ENCODE measurements at regions not wholly inside any gene's neighbourhood (a gene's known extent, or its start where the extent isn't known, plus 50 kb on each side); places are given as distances from the start of the nearest gene placed in this dataset.

- H3K27ac ChIP-seq: no peak overlapping the region
- intact Hi-C loops (cut with DNase I; ENCODE audit: low total_unique reads): no loop called here
- no peak for TF ChIP-seq POLR2A (IDR thresholded peaks at IDR 0.05)
- TF ChIP-seq, protein P1, sequence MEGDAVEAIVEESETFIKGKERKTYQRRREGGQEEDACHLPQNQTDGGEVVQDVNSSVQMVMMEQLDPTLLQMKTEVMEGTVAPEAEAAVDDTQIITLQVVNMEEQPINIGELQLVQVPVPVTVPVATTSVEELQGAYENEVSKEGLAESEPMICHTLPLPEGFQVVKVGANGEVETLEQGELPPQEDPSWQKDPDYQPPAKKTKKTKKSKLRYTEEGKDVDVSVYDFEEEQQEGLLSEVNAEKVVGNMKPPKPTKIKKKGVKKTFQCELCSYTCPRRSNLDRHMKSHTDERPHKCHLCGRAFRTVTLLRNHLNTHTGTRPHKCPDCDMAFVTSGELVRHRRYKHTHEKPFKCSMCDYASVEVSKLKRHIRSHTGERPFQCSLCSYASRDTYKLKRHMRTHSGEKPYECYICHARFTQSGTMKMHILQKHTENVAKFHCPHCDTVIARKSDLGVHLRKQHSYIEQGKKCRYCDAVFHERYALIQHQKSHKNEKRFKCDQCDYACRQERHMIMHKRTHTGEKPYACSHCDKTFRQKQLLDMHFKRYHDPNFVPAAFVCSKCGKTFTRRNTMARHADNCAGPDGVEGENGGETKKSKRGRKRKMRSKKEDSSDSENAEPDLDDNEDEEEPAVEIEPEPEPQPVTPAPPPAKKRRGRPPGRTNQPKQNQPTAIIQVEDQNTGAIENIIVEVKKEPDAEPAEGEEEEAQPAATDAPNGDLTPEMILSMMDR (IDR thresholded peaks at IDR 0.05 in 4 of 5, conservative IDR thresholded peaks at IDR 0.05 in 1 of 5): no peak
- no peak overlapping the region for H3K4me3 ChIP-seq
- H3K36me3 ChIP-seq: no peaks in the 10 kb centered on the region
- in situ Hi-C loops (cut with MboI; ENCODE audit: low sequenced_read_pairs in 4 of 4): no loop called here
- no peaks in the 10 kb centered on the region for H3K9me3 ChIP-seq
- DNase-seq (no peak), ATAC-seq (no peak)
- H3K27me3 ChIP-seq: no peaks in the 10 kb centered on the region
- no peaks in the 10 kb centered on the region for H3K4me1 ChIP-seq
Measured at GRCh38 chr20:12289465-12289864, 371.8 kb downstream of the BTBD3 start.

- ATAC-seq: no peak
- no peak for DNase-seq
- Histone ChIP-seq H3K27ac (no peak overlapping the region), H3K4me3 (no peak overlapping the region), H3K27me3 (no peaks in the 10 kb centered on the region), H3K9me3 (no peaks in the 10 kb centered on the region), H3K4me1 (no peaks in the 10 kb centered on the region), H3K36me3 (no peaks in the 10 kb centered on the region)
- in situ Hi-C loops (cut with MboI; ENCODE audit: low sequenced_read_pairs in 4 of 4): no loop called here
- no peak for TF ChIP-seq POLR2A (IDR thresholded peaks at IDR 0.05)
- TF ChIP-seq, protein P1 (IDR thresholded peaks at IDR 0.05 in 4 of 5, conservative IDR thresholded peaks at IDR 0.05 in 1 of 5): no peak
- intact Hi-C loops (cut with DNase I; ENCODE audit: low total_unique reads): no loop called here
Measured at GRCh38 chr20:12291386-12291785, 373.7 kb downstream of the BTBD3 start.

- Histone ChIP-seq H3K36me3 (no peaks in the 10 kb centered on the region), H3K27ac (no peak overlapping the region), H3K4me1 (no peaks in the 10 kb centered on the region), H3K4me3 (no peak overlapping the region), H3K9me3 (no peaks in the 10 kb centered on the region), H3K27me3 (no peaks in the 10 kb centered on the region)
- DNase-seq (no peak), ATAC-seq (no peak)
- no peak for TF ChIP-seq POLR2A (IDR thresholded peaks at IDR 0.05)
- TF ChIP-seq, protein P1 (IDR thresholded peaks at IDR 0.05 in 4 of 5, conservative IDR thresholded peaks at IDR 0.05 in 1 of 5): no peak
- intact Hi-C loops (cut with DNase I; ENCODE audit: low total_unique reads) (no loop called here), in situ Hi-C loops (cut with MboI; ENCODE audit: low sequenced_read_pairs in 4 of 4) (no loop called here)
Measured at GRCh38 chr20:12293900-12294299, 376.2 kb downstream of the BTBD3 start.

- Histone ChIP-seq H3K4me1 (no peaks in the 10 kb centered on the region), H3K9me3 (no peaks in the 10 kb centered on the region), H3K36me3 (no peaks in the 10 kb centered on the region), H3K27me3 (no peaks in the 10 kb centered on the region), H3K4me3 (no peak overlapping the region), H3K27ac (no peak overlapping the region)
- ATAC-seq (no peak), DNase-seq (no peak)
- TF ChIP-seq POLR2A (IDR thresholded peaks at IDR 0.05): no peak
- TF ChIP-seq, protein P1 (IDR thresholded peaks at IDR 0.05 in 4 of 5, conservative IDR thresholded peaks at IDR 0.05 in 1 of 5): no peak
- in situ Hi-C loops (cut with MboI; ENCODE audit: low sequenced_read_pairs in 4 of 4) (no loop called here), intact Hi-C loops (cut with DNase I; ENCODE audit: low total_unique reads) (no loop called here)
Measured at GRCh38 chr20:12294678-12295077, 377.0 kb downstream of the BTBD3 start.
